Left ventricle myocardium inferior (tissue), 1 donor: ENCODE measurements at regions not wholly inside any gene's neighbourhood (a gene's known extent, or its start where the extent isn't known, plus 50 kb on each side); places are given as distances from the start of the nearest gene placed in this dataset.

Source experiments
- DNase-seq: peaks from one replicate; pipeline ENCODE4 v3.0.0-alpha.2; 2020
- H3K27ac ChIP-seq: fragments of 200-600 bp; replicated peaks from 2 replicates; pipeline ENCODE4 v1.8.0; 2021
- H3K27me3 ChIP-seq: fragments of 200-600 bp; 2 replicates; pipeline ENCODE4 v1.8.0; 2021; ENCODE audit warnings: low read depth
- H3K36me3 ChIP-seq: fragments of 200-600 bp; 2 replicates; pipeline ENCODE4 v1.8.0; 2021
- H3K4me1 ChIP-seq: fragments of 200-600 bp; 2 replicates; pipeline ENCODE4 v1.8.0; 2021
- H3K4me3 ChIP-seq: fragments of 200-600 bp; 2 replicates; pipeline ENCODE4 v1.8.0; 2021; ENCODE audit warnings: mild to moderate bottlenecking, moderate library complexity
- H3K9me3 ChIP-seq: fragments of 200-600 bp; replicated peaks from 2 replicates; pipeline ENCODE4 v1.8.0; 2021
- intact Hi-C: fragments of 100-400 bp; cut with micrococcal nuclease; formaldehyde crosslinking; loops from one replicate; pipeline ENCODE4 v1.11.0; 2022
- TF ChIP-seq, protein P1 (sequence below): fragments of 200-600 bp; IDR thresholded peaks from 2 replicates; pipeline ENCODE4 v1.8.0; 2021; ENCODE audit warnings: antibody characterized with exemption, mild to moderate bottlenecking, borderline replicate concordance
- donor health status: DM: no; HTN: yes; CAD: no; lungs with severe emphysema.

DNA sequence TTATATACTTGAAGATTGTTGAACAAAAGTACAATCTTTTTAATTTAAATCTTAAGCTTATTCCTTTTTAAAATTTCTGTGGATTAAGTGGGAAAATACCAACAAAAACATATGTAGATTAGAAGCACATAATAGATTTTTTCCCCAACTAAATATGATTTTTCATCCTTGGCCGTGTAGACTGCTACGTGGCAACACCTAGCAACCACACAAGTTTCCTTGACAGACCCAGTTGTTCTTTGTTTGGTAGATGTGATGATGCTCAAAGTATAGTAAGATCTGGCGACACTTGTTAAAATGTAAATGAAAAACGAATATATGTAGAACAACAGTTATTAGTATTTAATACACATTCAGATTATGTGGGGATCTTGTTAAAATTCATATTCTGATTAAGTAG lies 271.0 kb upstream of the ROBO2 start:
- Histone ChIP-seq H3K27ac (no peak overlapping the region), H3K4me3 (no peak overlapping the region), H3K4me1 (no peaks in the 10 kb centered on the region), H3K27me3 (no peaks in the 10 kb centered on the region), H3K9me3 (no peaks in the 10 kb centered on the region), H3K36me3 (no peaks in the 10 kb centered on the region)
- intact Hi-C loops: no loop called here
- DNase-seq: no peak
- TF ChIP-seq, protein P1, sequence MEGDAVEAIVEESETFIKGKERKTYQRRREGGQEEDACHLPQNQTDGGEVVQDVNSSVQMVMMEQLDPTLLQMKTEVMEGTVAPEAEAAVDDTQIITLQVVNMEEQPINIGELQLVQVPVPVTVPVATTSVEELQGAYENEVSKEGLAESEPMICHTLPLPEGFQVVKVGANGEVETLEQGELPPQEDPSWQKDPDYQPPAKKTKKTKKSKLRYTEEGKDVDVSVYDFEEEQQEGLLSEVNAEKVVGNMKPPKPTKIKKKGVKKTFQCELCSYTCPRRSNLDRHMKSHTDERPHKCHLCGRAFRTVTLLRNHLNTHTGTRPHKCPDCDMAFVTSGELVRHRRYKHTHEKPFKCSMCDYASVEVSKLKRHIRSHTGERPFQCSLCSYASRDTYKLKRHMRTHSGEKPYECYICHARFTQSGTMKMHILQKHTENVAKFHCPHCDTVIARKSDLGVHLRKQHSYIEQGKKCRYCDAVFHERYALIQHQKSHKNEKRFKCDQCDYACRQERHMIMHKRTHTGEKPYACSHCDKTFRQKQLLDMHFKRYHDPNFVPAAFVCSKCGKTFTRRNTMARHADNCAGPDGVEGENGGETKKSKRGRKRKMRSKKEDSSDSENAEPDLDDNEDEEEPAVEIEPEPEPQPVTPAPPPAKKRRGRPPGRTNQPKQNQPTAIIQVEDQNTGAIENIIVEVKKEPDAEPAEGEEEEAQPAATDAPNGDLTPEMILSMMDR: no peak

- intact Hi-C loops: no loop called here
Measured at GRCh38 chr3:76776927-76777326, 263.0 kb upstream of the ROBO2 start.

DNA sequence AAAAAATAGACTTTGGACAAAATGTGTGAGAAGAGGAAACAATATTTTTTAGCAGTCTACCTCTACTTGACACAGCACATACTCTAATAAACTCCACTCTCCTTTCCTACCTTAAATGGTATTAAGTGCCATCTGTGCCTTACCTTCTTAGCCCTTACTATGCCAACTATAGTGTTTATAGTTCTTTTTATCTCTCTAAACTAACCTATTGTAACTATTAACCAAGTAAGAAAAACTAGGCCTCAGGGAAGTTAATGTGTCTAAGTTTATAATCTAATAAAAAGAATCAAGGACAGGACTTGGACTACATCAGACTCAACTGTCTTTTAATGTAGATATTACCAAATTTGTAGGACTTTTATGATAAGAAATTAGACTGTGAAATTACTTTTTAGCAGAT lies 251.7 kb upstream of the ROBO2 start:
- Histone ChIP-seq H3K27me3 (no peaks in the 10 kb centered on the region), H3K27ac (no peak overlapping the region), H3K36me3 (no peaks in the 10 kb centered on the region), H3K4me1 (no peaks in the 10 kb centered on the region), H3K4me3 (no peak overlapping the region), H3K9me3 (peaks cover 22% of the 10 kb centered on the region)
- TF ChIP-seq, protein P1: no peak
- intact Hi-C loops: no loop called here
- no peak for DNase-seq

More at GRCh38 chr3:76776927-76777326, 263.0 kb upstream of the ROBO2 start:
- H3K9me3 ChIP-seq: peaks cover 22% of the 10 kb centered on the region
- no peaks in the 10 kb centered on the region for H3K4me1 ChIP-seq
- no peak overlapping the region for H3K27ac ChIP-seq
- H3K4me3 ChIP-seq: no peak overlapping the region
- no peaks in the 10 kb centered on the region for H3K27me3 ChIP-seq
- TF ChIP-seq, protein P1: no peak
- no peaks in the 10 kb centered on the region for H3K36me3 ChIP-seq
- no peak for DNase-seq

DNA sequence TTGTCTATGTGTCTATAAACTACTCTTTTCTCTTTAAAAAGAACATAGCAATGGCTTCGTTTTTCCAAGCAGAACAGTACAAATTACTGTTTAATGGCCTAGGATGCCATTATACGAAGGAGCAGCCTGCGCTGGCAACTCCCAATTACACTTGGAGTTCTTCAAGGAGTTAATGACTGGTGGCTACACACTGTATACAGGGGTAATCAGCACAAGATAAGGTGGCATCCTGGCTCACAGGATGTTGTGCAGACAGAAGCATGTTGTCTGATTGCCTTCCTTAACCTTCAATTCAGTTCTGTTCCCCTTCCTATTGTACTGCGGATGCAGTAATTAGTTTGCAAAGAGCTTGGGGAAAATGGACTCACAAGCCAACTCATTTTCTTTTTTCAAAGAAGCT lies 250.7 kb upstream of the ROBO2 start:
- H3K4me3 ChIP-seq: no peak overlapping the region
- intact Hi-C loops: no loop called here
- no peak for DNase-seq
- H3K27ac ChIP-seq: no peak overlapping the region
- H3K4me1 ChIP-seq: no peaks in the 10 kb centered on the region
- TF ChIP-seq, protein P1: no peak
- no peaks in the 10 kb centered on the region for H3K36me3 ChIP-seq
- H3K27me3 ChIP-seq: no peaks in the 10 kb centered on the region
- H3K9me3 ChIP-seq: peaks cover 15% of the 10 kb centered on the region

GRCh38 chr3:76811418-76811817 lies 228.5 kb upstream of the ROBO2 start:
- no peak for DNase-seq
- Histone ChIP-seq H3K4me3 (no peak overlapping the region), H3K36me3 (no peaks in the 10 kb centered on the region), H3K4me1 (no peaks in the 10 kb centered on the region), H3K27me3 (no peaks in the 10 kb centered on the region), H3K27ac (no peak overlapping the region), H3K9me3 (no peaks in the 10 kb centered on the region)
- intact Hi-C loops: no loop called here
- TF ChIP-seq, protein P1: no peak

DNA sequence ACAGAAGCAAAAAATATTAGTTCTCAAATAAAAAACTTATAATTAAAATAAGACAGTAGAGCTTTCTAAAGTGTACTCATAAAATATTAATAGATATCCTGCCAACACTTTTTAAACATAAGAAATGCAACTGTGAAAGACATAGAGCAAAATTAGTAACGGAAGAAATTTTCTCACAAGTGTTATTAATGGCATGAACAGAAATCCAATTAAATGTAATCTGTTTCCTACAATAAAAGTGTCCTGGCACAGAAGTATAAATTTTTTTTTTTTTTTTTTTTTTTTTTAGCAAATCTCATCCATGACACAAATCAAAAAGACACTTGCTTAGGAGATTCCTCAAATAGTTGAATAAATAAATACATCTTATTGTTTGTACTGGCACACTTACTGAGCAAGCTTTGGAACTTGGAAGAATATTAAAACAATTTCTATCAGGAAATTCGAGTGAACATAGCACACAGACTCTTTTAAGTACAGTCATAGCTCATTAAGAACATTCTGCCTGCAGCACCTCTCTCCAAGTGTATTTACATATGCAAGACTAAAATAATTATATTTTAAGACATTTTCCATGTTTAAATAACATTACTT lies 227.2 kb upstream of the ROBO2 start:
- H3K27me3 ChIP-seq: no peaks in the 10 kb centered on the region
- TF ChIP-seq, protein P1: no peak
- H3K4me3 ChIP-seq: no peak overlapping the region
- no peak overlapping the region for H3K27ac ChIP-seq
- no peak for DNase-seq
- H3K4me1 ChIP-seq: no peaks in the 10 kb centered on the region
- peaks cover 10% of the 10 kb centered on the region for H3K9me3 ChIP-seq
- intact Hi-C loops: no loop called here
- no peaks in the 10 kb centered on the region for H3K36me3 ChIP-seq
